Ishikawa (cell line): ENCODE measurements at regions not wholly inside any gene's neighbourhood (a gene's known extent, or its start where the extent isn't known, plus 50 kb on each side); places are given as distances from the start of the nearest gene placed in this dataset.

Source experiments
- CEBPB ChIP-seq: IDR thresholded peaks from 2 replicates; pipeline ENCODE4 v1.6.1; 2012
- CREB1 ChIP-seq: IDR thresholded peaks from 2 replicates; pipeline ENCODE4 v1.6.1; 2012; ENCODE audit warnings: low read depth
- EGR1 ChIP-seq: IDR thresholded peaks from 2 replicates; pipeline ENCODE4 v1.6.1; 2012
- EP300 ChIP-seq: IDR thresholded peaks from 2 replicates; pipeline ENCODE4 v1.6.1; 2012; ENCODE audit warnings: borderline replicate concordance
- FOXM1 ChIP-seq: IDR thresholded peaks from 2 replicates; pipeline ENCODE4 v1.6.1; 2012; ENCODE audit warnings: low read depth, borderline replicate concordance
- NFIC ChIP-seq: IDR thresholded peaks from 2 replicates; pipeline ENCODE4 v1.6.1; 2012
- RAD21 ChIP-seq: IDR thresholded peaks from 2 replicates; pipeline ENCODE4 v1.6.1; 2012; ENCODE audit warnings: low read depth
- REST ChIP-seq: IDR thresholded peaks from 2 replicates; pipeline ENCODE4 v1.6.1; 2012; ENCODE audit warnings: low read depth, mild to moderate bottlenecking
- TAF1 ChIP-seq: IDR thresholded peaks from 2 replicates; pipeline ENCODE4 v1.6.1; 2012; ENCODE audit warnings: low read depth, mild to moderate bottlenecking
- TCF12 ChIP-seq: IDR thresholded peaks from 2 replicates; pipeline ENCODE4 v1.6.1; 2012; ENCODE audit warnings: low read depth
- TEAD4 ChIP-seq: IDR thresholded peaks from 2 replicates; pipeline ENCODE4 v1.6.1; 2012
- USF1 ChIP-seq: IDR thresholded peaks from 2 replicates; pipeline ENCODE4 v1.6.1; 2012
- YY1 ChIP-seq: IDR thresholded peaks from 2 replicates; pipeline ENCODE4 v1.6.1; 2012; ENCODE audit warnings: low read depth
- ZBTB7A ChIP-seq: IDR thresholded peaks from 2 replicates; pipeline ENCODE4 v1.6.1; 2012; ENCODE audit warnings: low read depth
- TF ChIP-seq, protein P1 (sequence below): IDR thresholded peaks from 2 replicates; pipeline ENCODE4 v1.6.1; 2012

GRCh38 chr1:9451081-9451480 lies 88.2 kb upstream of the SLC25A33 start:
- TF ChIP-seq TCF12 (no peak), EGR1 (no peak), TAF1 (no peak), EP300 (no peak), CREB1 (no peak), YY1 (no peak), ZBTB7A (no peak), CEBPB (no peak), RAD21 (no peak), REST (no peak), USF1 (no peak)
- TF ChIP-seq, protein P1, sequence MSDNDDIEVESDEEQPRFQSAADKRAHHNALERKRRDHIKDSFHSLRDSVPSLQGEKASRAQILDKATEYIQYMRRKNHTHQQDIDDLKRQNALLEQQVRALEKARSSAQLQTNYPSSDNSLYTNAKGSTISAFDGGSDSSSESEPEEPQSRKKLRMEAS = no peak

- TF ChIP-seq FOXM1 (no peak), NFIC (no peak), YY1 (no peak), ZBTB7A (no peak), TAF1 (no peak), RAD21 (no peak), EP300 (no peak), TCF12 (no peak), EGR1 (no peak), TEAD4 (no peak), USF1 (no peak), REST (no peak), CEBPB (no peak), CREB1 (no peak)
- TF ChIP-seq, protein P1 = no peak
Observed at GRCh38 chr1:9452516-9453140, 86.6 kb upstream of the SLC25A33 start.

GRCh38 chr1:9453375-9453774 lies 85.9 kb upstream of the SLC25A33 start:
- TF ChIP-seq CEBPB (no peak), YY1 (no peak)

DNA sequence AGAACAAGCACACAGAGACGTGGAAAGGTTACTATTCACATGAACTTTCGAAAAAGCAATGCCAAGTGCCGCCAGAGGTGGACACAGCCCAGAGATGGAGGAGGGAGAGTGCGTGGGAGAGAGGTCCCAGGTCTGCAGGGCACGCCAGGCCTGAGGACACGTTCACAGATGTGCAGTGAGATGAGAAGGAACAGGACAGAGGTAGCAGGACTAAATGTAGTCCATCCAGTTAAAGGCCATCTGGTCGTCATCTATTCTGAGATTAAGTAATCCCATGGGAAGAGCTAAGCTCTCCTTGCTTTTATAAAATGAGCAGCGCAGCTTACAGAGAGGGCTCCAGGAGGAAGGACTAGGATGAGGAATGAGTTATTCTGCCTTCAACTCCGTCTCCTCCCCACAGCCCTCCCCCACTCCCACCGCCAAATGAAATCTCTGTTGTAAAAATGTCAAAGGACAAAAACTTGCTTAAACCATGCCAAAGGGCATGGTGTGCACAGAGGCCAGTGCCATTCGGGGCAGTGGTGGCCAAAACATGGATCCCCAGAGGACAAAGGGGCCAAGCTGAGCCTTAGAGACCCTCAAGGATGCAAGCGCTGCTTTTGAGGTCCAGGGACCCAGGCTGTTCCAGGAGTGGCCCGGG lies 85.4 kb upstream of the SLC25A33 start:
- TF ChIP-seq CEBPB = no peak
- no peak for TF ChIP-seq USF1
- TF ChIP-seq EP300 = no peak
- no peak for TF ChIP-seq RAD21
- TF ChIP-seq TEAD4 = no peak
- TF ChIP-seq, protein P1 = no peak
- TF ChIP-seq EGR1 = no peak

DNA sequence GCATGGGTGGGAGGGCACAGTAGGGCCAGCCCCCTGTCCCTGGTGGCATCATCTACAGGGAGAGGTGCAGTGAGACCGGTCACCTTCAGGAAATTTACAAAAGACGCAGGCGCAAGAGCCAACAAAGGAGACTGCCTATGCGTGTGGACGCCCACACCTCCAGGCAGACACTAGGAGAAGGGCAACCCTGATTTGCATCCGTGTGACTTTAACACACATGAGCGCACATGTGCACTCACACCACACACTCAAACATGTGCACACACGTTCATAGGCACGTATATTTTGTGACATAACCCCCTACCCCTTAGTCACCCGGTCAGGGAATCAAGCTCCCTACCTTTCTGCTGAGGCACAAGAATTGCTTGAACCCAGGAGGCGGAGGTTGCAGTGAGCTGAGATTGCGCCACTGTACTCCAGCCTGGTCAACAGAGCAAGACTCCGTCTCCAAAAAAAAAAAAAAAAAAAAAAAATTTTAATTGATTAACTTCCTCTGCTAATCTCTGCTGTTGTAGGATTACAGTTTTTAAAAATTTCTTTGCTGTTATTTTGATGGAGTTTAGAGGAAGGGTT lies 84.7 kb upstream of the SLC25A33 start:
- TF ChIP-seq TAF1 = no peak
- no peak for TF ChIP-seq NFIC
- no peak for TF ChIP-seq TEAD4
- no peak for TF ChIP-seq RAD21
- TF ChIP-seq TCF12 = no peak
- TF ChIP-seq REST = no peak
- no peak for TF ChIP-seq USF1
- no peak for TF ChIP-seq YY1
- no peak for TF ChIP-seq ZBTB7A
- TF ChIP-seq, protein P1 = no peak
